Peyer's patch (tissue), 4 donors: ENCODE measurements at regions not wholly inside any gene's neighbourhood (a gene's known extent, or its start where the extent isn't known, plus 50 kb on each side); places are given as distances from the start of the nearest gene placed in this dataset.
A peak's percentile ranks its signal among the peaks of the same experiment; 100 is the strongest.

Experiments used
- DNase-seq, 3 donors: peaks; one replicate each; pipeline ENCODE4 v3.0.0-alpha.2; 2017 to 2019
- H3K27ac ChIP-seq, 4 donors: fragments of 200-600 bp; sonication (generic); one replicate each; pipeline ENCODE4 v1.5.1; 2016 to 2019
- H3K27me3 ChIP-seq, 2 donors: fragments of 200-600 bp; sonication (generic); one replicate each; pipeline ENCODE4 v1.5.1; 2019
- H3K36me3 ChIP-seq, 3 donors: fragments of 200-600 bp; sonication (generic); one replicate each; pipeline ENCODE4 v1.5.1; 2016 to 2019
- H3K4me1 ChIP-seq, 4 donors: fragments of 200-600 bp; sonication (generic); one replicate each; pipeline ENCODE4 v1.5.1; 2016 to 2019
- H3K4me3 ChIP-seq, 4 donors: fragments of 200-600 bp; sonication (generic); 1 replicate in 3 of 4; 2 replicates in 1 of 4; pipeline ENCODE4 v1.5.1; 2016 to 2019; ENCODE audit warnings: mild to moderate bottlenecking in 1 of 4
- H3K9me3 ChIP-seq, 4 donors: fragments of 200-600 bp; sonication (generic); one replicate each; pipeline ENCODE4 v1.5.1; 2016 to 2019; ENCODE audit warnings: mild to moderate bottlenecking in 1 of 4
- POLR2A ChIP-seq, 2 donors: fragments of 450-650 bp; IDR thresholded peaks; one replicate each; pipeline ENCODE4 v1.5.1; 2017; ENCODE audit warnings: antibody characterized with exemption in 2 of 2, mild to moderate bottlenecking in 2 of 2, moderate library complexity in 2 of 2
- TF ChIP-seq, protein P1 (sequence below), 6 experiments: fragments of 450-650 bp in 4 of 6; fragments of 200-600 bp in 2 of 6; sonication (generic) in 1 of 6; IDR thresholded peaks; one replicate each; pipeline ENCODE4 v1.5.1; 2017 to 2019; ENCODE audit warnings: antibody characterized with exemption in 6 of 6, mild to moderate bottlenecking in 3 of 6, moderate library complexity in 1 of 6

GRCh38 chr6:14918200-14918907 lies 327.5 kb upstream of the JARID2 start:
- DNase-seq = no peak
- TF ChIP-seq, protein P1, sequence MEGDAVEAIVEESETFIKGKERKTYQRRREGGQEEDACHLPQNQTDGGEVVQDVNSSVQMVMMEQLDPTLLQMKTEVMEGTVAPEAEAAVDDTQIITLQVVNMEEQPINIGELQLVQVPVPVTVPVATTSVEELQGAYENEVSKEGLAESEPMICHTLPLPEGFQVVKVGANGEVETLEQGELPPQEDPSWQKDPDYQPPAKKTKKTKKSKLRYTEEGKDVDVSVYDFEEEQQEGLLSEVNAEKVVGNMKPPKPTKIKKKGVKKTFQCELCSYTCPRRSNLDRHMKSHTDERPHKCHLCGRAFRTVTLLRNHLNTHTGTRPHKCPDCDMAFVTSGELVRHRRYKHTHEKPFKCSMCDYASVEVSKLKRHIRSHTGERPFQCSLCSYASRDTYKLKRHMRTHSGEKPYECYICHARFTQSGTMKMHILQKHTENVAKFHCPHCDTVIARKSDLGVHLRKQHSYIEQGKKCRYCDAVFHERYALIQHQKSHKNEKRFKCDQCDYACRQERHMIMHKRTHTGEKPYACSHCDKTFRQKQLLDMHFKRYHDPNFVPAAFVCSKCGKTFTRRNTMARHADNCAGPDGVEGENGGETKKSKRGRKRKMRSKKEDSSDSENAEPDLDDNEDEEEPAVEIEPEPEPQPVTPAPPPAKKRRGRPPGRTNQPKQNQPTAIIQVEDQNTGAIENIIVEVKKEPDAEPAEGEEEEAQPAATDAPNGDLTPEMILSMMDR (IDR thresholded peaks at IDR 0.05) = no peak
- no peak for TF ChIP-seq POLR2A (IDR thresholded peaks at IDR 0.05)
- Histone ChIP-seq H3K27me3 (no peaks in the 10 kb centered on the region), H3K4me1 (peaks cover 0 to 8% (median 0%) of the 10 kb centered on the region in 4 donors), H3K9me3 (no peaks in the 10 kb centered on the region), H3K36me3 (no peaks in the 10 kb centered on the region), H3K27ac (no peak overlapping the region), H3K4me3 (no peak overlapping the region)

DNA sequence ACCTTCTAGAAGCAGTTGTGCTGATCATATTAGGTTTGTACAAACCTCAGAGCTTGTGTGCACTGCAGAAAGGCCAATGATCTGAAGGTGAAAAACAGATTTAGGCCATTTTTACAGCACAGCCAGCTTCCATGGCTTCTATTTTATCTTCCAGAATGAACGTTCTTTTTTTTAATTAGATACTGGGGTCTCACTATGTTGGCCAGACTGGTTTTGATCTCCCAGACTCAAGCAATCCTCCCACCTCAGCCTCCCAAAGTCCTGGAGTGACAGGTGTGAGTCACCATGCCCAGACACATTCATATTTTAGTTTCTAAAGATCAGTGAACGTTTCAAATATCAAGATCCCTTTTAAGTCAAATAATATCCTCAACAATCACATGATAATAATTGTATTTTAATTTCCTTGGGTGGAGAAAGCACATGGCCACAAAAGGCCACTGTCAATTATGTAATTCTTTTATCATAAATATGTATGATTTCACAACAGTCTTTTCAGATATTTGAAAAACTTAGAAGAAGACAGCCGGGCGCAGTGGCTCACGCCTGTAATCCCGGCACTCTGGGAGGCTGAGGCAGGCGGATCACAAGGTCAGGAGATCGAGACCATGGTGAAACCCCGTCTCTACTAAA lies 326.7 kb upstream of the JARID2 start:
- no peak overlapping the region for H3K27ac ChIP-seq
- no peak for DNase-seq
- H3K4me1 ChIP-seq = peaks cover 0 to 8% (median 0%) of the 10 kb centered on the region in 4 donors
- H3K27me3 ChIP-seq = no peaks in the 10 kb centered on the region
- TF ChIP-seq POLR2A (IDR thresholded peaks at IDR 0.05) = no peak
- TF ChIP-seq, protein P1 (IDR thresholded peaks at IDR 0.05) = no peak
- H3K36me3 ChIP-seq = no peaks in the 10 kb centered on the region
- H3K9me3 ChIP-seq = no peaks in the 10 kb centered on the region
- H3K4me3 ChIP-seq = no peak overlapping the region

DNA sequence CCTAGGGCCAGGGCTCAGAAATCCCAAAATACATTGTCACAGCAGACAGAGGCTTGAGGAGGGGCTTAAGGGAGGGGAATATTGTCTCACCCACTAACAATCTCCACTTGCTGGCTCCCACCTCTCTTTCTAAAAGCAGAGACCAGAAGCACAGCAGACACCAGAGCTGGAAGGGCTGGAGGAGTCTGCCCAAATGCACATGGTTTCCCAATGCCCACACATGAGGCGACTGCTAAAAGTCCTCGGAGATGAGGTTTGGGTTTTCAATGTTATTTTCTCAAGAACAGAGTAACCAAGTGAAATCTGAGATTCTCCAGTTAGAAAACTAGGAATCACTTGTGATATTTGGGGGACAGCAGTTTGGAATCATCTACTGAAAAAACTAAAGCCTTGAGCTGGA lies 325.6 kb upstream of the JARID2 start:
- Histone ChIP-seq H3K27ac (peak overlapping the region in 1 of 4 donors; percentile 63), H3K36me3 (no peaks in the 10 kb centered on the region), H3K4me3 (no peak overlapping the region), H3K9me3 (no peaks in the 10 kb centered on the region), H3K4me1 (peaks cover 0 to 12% (median 0%) of the 10 kb centered on the region in 4 donors), H3K27me3 (no peaks in the 10 kb centered on the region)
- TF ChIP-seq POLR2A (IDR thresholded peaks at IDR 0.05) = no peak
- TF ChIP-seq, protein P1 (IDR thresholded peaks at IDR 0.05) = no peak
- no peak for DNase-seq

DNA sequence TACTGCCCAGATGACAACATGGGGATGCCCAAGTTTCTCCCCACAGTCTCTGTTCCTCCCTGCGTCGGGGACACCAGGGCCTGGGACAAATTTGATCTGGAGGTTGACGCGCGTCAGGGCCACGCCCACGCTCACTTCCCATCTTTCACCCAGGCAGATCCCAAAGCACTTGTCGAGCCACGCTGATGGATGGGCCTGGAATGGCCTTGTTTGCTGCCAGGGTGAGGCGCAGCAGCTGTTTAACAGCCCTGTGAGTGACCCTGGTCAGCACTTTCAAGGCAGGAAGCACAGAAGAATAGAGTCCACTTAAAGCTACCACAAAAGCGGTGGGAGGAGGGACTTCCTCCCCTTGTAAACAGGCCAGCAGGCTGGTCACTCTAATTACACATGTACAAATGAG lies 324.7 kb upstream of the JARID2 start:
- peak in 1 of 3 donors; percentile 73 for DNase-seq

DNA sequence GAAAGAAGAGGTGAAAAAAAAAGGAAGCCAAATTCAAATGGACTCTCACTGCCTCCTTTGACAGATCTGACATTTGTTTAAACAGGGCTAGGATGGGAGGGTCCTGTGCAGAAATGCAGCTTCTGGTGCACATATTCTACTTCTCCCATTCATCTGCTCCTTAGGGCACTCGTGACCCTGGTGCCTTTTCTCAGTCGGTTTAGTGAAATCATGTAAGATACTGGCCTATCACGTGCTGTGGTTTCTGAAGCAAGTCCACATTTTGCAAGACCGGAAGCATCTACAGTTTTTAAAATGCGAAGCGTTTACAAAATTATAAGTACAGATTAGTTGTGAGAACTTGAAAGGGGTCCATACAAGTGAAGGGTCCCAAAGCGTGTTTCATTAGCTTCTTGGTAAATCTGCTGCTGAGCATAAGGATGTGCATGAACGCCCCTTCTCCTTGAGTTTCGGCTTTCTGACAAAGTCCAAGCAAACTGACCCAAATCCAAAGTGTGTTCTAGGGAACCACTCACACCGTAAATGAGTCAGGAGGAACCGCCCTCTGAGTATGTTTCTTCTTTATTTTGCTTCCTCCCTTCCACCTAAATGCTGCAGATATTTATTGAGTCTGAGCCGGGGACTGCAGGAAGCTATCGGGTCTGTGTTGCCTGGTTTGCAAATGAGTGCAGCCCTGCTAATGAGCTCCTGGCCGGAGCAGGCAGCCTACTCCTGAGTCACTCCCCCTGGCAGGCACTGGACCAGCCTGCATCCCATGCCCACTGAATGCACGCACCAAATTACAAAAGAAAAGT lies 323.8 kb upstream of the JARID2 start:
- peak overlapping the region in 3 of 4 donors; percentile 3 to 63 (median 59) for H3K27ac ChIP-seq
- H3K27me3 ChIP-seq = no peaks in the 10 kb centered on the region
- H3K4me3 ChIP-seq = no peak overlapping the region
- no peaks in the 10 kb centered on the region for H3K36me3 ChIP-seq
- TF ChIP-seq, protein P1 (IDR thresholded peaks at IDR 0.05) = no peak
- TF ChIP-seq POLR2A (IDR thresholded peaks at IDR 0.05) = no peak
- H3K4me1 ChIP-seq = peaks cover 0 to 12% (median 0%) of the 10 kb centered on the region in 4 donors
- DNase-seq = peak in 1 of 3 donors; percentile 58
- no peaks in the 10 kb centered on the region for H3K9me3 ChIP-seq

More for the DNA sequence above, 324.7 kb upstream of the JARID2 start:
- no peaks in the 10 kb centered on the region for H3K27me3 ChIP-seq
- peaks cover 0 to 12% (median 0%) of the 10 kb centered on the region in 4 donors for H3K4me1 ChIP-seq
- H3K36me3 ChIP-seq = no peaks in the 10 kb centered on the region
- H3K9me3 ChIP-seq = no peaks in the 10 kb centered on the region
- peak overlapping the region in 2 of 4 donors; percentile 59 to 63 for H3K27ac ChIP-seq
- H3K4me3 ChIP-seq = no peak overlapping the region
- TF ChIP-seq, protein P1 (IDR thresholded peaks at IDR 0.05) = no peak
- no peak for TF ChIP-seq POLR2A (IDR thresholded peaks at IDR 0.05)
